GM19328 (cell line): ENCODE measurements at regions not wholly inside any gene's neighbourhood (a gene's known extent, or its start where the extent isn't known, plus 50 kb on each side); places are given as distances from the start of the nearest gene placed in this dataset.
"Not testable (repeated sequence)": the region's sequence is repeated elsewhere in the genome, so short reads cannot be mapped to it uniquely, and the experiment has no call there.

Source experiments
- ATAC-seq: cut with Tn5 transposase; IDR thresholded peaks from one replicate; pipeline ENCODE4 v1.9.1; 2021; ENCODE audit warnings: mild to moderate bottlenecking, moderate library complexity; ENCODE audit not compliant: unreplicated experiment

DNA sequence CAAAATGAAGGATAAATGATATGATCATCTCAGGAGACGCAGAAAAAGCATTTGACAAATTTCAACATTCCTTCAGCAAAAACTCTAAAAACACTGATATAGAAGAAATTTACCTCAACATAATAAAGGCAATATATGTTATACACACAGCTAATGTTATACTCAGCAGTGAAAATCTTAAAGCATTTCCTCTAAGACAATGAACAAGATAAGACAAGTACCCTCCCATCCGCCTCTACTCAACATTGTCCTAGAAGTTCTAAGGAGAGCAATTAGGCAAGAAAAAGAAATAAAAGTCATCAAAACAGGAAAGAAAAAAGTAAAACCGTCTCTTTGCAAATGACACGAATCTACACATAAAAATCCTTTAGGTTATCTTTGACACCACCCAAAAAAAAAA, 1432.8 kb downstream of the CDH11 start:
- no peak for ATAC-seq

DNA sequence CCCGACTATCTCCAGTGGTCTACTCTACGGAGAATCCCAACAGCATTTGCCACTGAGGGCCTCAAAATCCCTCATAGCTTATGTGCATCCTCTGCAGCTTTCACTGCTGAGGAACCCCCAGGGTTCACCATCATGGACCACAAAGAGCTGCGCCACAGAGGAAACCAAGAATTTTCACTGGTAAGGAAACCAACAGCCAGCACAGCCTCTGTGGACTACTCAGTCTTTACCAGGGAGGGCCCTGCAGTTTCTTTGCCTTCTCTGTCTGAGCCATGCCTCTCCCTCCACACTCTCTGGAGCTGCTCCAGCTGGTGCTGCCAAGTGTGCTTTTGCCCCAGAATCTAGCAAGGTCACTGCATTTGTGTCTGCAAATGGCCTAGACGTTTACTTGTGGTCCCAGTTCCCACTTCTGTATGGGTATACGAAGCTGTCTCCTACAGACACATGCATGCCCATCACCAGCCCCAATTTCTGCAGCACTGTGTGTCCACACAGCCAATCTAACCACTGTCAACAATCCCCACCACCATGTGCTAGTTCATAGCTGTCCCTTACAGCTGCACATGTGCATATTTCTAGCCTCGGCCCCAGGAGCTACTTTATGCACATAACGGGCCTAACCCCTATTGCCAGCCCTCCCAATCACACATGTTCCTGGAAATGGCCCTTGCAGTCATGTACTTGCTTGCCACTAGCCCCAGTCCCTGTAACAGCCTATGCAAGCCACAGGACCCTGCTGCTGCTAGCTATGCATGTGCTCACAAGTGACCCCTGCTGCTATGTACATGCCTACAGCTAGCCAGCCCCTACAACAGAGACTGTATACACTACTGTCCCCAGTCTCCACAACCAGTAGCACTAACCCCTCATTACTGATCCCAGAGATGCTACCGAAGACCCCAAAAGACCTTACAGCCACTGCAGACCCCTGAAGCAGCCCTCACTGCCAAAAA, 1437.4 kb downstream of the CDH11 start:
- ATAC-seq: no peak

DNA sequence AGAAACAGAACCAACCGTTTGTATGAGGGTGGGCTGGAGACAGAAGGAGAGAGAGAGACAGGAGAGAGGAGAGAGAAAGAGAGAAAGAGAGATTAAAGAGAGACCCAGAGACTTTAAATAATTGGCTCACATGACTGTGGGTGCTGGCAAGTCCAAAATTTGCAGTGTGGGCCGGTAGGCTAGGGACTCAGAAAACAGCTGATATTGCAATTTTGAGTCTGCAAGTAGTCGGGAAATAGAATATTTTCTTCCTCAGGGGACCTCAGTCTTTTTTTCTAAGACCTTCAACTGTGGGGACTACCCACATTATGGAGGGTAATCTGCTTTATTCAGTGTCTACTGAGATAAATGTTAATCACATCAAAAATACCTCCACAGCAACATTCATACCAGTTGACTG, 1439.0 kb downstream of the CDH11 start:
- no peak for ATAC-seq

DNA sequence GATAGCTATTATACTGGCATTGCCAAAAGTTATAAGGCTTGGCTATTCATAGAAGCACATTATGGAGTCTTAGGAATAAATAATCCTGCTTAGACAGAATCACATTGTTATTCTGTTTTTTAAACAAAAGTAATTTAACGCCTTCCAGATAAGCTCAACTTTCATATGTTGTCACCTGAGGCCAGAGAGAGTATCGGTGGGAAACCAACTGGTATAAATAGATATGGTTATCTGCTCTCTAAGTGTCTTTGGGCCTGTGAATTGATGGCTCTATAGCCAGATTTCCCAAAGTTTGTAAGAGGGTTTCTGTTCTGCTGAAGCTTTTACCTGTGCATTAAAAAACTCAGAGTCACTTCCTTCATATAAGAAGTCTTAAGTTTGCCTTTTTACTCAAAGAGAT, 1449.4 kb downstream of the CDH11 start:
- no peak for ATAC-seq

DNA sequence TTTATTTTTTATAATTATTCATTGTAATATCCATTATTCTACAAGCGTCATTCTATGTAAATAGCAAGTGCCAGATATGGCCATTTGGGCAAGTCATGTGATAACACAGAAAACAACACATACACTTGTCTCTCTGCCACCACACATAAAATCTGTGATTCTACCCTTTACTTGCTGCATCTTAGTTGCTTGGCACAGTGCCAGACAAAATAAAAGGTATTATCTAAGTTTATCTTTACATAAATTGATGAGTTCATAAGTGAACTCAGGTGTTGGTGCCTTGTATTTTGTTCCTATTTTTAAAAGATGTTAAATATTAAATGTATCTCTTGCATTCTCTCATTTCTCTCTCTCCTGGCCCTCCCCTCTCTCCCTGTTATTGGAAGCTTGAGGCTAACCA, 1458.7 kb downstream of the CDH11 start:
- ATAC-seq: no peak

DNA sequence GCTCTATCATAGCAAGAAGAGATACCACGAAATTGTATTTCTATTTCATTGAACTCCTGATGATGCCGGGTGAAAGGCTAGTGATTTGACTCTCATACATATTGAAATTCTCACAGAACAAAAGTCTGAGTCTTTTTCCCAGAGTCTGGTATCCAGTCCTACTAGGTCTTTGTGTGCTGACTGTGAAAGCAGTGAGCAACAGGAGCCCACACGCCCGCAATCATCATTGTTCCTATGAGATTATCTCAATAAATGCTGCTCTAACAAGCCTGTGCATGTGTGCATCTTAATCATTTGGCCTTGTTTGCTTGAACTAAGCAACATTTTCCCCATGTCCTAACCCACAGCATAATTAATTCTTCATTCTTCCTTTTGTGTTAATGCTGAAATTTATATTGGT, 1466.0 kb downstream of the CDH11 start:
- ATAC-seq: no peak

DNA sequence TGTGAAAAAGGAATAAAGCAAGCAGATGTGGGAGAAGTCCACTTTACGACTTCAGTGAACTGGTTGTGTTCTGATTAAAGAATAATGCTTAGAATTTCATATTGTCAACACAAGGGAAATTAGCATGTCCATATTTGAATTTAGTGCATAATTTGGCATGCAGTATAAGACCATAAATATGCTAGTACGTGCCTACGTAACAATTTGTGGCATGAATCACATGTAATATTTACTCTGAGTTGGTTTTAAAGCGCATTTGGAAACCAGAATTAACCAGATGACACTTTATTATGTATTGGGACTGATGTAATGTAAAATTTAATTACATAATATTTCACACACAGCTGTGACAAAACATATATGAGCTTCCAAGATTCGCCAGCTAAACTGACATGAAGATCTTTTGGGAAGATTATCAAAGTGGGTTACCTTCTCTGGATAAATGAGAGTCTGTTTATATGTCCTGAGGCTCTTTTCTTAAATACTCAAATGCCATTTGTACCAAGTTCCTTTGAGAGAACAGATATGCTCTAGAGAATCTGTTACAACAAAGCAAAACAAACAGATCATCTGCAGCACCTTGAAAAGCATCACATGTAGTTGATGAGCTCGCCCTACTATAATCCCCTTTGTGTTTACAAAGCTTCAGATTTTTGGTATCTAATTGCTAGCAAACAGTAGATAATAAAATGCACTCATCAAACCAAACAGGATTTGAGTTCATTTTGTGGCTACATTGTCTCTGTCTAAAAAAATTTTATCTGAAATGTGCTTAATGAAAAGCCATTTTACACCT, 1468.6 kb downstream of the CDH11 start:
- ATAC-seq: no peak

DNA sequence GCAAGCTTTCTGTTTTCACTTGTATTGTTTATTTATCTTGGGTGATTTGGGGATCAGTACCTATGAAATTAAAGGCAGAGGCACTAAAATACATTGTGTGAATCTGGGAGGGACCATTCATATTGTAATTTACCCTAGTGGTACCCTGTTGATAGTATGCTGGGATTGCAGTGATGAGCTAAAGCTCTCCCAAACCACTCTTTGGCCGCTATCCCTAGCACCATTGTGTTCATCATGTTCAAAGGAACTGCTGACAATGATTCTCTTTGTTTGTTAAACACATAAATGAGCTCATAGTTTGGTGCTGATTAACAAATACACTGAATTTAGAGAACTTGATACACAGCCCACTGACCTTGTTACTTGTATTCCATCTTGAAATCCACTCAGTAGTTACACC, 1469.8 kb downstream of the CDH11 start:
- no peak for ATAC-seq

DNA sequence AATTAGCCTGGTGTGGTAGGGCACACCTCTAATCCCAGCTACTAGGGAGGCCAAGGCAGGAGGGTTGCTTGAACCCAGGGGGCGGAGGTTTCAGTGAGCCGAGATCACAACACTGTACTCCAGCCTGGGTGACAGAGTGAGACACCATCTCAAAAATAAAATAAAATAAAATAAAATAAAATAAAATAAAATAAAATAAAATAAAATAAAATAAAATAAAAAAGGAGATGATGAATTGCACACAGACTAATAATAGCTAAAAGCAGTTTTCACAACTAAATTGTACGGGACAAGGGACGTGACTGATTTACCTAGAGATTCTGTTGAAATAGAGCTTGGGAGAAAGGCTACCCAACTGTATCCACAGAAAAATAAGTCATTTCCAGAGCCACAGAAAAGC, 1471.3 kb downstream of the CDH11 start:
- no peak for ATAC-seq

DNA sequence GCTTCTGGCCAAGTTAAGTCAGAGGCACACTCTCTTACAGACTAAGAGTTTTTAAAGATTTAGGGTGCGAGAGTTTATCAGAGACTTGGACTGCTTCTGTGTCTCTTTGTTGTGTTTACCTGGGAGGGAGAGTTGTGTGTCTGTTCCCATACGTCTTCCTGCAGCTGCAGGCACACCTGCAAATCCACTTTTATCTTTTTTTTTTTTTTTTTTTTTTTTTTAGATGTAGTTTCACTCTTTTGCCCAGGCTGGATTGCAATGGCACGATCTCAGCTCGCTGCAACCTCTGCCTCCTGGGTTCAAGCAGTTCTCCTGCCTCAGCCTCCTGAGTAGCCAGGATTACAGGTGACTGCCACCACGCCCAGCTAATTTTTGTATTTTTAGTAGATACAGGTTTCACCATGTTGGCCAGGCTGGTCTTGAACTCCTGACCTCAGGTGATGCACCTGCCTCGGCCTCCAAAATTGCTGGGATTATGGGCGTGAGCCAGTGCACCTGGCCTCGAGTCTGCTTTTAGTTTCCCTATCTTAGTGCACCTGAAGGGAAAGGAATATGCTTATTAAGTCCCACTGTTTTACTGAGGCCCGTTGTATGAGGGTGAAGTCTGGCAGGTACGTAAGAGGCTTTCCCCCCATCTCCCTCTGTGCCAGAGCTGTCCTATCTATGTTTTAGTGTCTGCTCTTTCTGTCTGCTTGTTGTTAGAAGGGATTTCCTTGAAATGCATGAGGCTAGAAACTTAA, 1488.0 kb downstream of the CDH11 start:
- ATAC-seq: not testable (repeated sequence)

DNA sequence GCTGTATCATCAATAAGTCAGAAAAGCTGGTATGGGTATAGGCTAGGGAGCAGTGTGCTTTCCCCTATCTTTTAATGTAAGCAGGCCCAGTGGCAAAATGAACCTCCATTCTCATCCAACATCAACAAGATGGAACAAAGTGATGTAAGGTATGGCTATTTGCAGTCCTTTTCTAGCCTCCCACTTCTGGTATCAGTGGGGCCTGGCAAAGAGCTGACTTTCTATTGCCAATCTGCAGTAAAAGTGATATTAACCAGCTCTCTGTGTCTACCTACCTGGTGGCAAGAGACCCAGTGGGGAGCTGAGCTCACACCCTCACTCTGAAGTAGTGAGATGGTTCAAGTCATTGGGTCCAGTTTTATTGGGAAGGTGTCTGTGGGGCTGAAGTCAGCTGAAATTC, 1492.6 kb downstream of the CDH11 start:
- ATAC-seq: no peak

DNA sequence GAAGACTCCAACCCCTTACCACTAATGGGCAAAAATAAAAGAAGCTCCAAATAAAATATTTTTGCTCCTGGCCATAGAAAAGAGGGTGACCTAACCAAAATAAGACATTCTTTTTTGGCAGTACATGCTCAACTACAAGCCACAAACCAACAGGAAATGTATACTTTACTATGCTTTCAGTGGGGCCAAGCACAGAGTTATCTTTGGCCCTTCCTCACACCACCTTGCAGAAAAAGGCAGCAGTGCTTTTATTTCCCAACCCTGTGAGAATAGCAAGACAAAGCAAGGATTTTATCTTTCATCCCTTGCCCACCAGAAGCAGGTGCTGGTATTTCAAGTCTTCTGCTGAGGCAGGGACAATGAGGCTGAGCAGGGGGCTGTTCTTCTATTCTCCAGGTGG, 1493.1 kb downstream of the CDH11 start:
- no peak for ATAC-seq

DNA sequence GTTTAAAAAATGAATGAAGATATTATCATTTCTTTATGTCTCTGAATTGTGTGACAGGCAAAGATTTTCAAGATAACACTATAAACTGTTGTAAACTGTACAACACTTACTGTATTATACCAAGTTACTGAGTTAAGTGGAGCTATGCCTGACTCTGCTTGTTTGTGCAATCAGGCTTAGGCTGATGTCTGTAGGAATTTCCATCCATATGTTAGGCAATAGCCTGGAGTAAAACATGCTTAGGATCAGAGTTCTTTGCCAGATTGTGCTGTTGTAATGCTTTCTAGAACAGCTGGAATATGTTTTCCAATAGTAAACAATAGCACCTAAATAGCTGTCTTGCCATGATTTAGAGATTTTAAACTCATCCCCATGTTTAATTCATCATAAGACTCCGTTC, 1496.7 kb downstream of the CDH11 start:
- ATAC-seq: no peak

DNA sequence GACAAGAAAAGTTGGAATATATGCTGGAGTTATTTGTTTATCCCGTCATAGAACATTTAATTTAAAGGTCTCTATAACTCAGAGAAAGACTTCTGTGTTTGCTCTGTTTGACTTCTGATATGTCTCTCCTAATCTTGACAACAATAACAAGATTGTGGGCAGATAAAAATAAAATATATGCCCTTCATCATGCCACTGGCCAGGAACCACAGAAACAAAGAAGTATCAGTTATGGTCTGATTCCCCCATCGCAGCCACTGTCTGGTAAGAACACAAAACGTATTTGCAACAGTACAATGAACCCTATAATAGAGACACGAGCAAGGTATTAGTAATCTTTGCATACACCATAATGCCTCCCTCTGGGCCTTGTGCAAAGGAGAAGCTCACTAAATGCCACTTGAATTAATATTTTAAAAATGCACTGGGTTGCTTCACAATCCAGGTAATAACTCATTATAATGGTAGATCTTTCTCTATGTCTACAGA, 1498.3 kb downstream of the CDH11 start:
- no peak for ATAC-seq

DNA sequence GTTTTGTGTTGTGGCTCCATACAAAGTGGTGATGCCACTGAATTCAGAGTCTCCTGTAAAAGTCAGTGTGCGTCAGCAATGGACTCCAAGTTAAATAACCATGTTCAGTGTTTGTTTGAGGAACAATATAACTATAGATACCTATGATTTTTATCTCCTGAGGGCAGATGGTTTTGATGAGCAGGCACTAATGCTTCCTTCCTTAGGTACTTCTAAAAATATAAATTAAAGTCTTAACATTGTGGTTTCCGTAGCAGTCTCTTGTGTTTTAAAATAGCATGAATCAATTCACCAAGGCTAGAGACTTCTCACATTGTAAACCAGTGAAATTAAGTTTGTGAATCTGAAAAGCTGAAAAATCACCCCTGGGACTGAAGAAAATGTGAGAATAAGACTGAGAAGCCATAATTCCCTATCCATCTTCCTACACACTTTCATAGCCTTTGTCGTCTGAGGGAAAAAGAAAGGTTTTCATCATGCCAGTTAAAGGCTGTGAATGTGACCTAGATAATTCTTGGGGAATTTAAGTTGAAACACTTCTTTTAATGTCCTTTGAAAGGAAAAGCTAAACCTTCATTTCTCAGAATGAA, 1502.9 kb downstream of the CDH11 start:
- no peak for ATAC-seq

DNA sequence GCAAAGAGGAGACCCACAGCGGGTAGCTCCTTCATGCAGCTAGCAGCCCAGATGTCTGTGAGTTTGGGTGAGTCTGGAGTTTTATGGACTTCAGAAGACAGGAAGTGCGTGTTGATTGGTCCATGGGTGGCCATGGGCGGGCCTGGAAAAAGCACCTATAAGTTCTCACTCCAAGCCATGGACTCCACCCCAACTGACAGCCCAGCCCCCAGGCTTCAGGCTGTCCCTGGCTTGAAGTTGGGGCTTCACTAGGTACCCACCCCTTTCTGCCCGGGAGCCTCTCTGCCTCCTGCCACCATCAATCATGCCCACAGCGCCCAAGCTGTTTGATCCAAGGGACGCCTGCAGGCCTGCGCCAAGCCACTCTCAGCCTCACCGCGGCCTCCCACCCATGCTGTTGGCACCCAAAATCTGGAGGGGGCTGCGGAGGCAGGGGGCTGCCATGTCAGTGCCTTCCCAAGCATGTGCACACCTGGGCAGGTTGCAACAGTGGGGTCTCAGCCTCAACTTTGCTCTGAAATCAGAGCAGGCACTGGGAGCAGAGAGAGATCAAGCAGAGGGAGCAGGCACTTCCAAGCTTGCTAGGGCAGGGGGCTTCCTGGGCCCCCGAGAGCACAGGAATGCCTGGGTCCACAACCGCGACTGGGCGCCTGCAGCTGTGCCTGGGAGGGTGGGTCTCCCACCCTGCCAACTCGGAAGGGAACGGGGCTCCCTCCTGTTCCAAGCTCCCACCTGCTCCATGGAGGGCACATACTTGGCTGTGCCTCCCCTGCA, 1503.7 kb downstream of the CDH11 start:
- ATAC-seq: no peak

DNA sequence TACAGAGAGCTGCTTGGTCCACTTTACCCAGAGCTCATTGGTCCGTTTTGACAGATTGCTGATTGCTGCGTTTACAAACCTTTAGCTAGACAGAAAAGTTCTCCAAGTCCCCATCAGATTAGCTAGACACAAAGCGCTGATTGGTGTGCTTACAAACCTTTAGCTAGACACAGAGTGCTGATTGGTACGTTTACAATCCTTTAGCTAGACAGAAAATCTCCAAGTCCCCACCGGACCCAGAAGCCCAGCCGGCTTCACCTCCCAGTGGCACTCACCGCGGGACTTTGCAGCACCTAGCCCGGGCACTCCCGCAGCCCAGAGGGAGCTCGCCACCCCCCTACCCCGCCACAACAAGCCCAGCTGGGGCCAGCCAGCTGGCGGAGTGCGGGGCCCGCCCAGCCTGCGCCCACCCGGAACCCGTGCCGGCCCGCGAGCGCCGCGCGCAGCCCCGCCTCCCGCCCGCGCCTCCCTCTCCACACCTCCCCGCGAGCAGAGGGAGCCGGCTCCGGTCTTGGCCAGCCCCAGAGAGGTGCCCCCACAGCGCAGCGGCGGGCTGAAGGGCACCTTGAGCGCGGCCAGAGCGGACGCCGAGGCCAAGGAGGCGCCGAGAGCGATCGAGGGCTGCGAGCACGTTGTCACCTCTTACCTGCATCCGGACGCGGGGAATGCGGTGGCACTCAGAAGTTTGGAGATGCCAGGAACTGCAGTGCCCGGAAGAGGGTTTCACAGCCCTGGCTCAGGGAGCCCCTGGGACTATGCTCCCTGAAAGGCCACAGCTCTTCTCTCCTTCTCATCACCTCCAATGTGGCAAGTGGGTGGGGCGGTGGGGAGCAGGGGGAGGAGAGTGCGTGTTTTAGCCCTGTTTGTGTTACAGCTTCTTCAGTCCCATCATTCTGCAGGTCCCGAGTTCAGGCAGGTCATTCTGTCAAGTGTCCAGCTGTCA, 1504.5 kb downstream of the CDH11 start:
- no peak for ATAC-seq

DNA sequence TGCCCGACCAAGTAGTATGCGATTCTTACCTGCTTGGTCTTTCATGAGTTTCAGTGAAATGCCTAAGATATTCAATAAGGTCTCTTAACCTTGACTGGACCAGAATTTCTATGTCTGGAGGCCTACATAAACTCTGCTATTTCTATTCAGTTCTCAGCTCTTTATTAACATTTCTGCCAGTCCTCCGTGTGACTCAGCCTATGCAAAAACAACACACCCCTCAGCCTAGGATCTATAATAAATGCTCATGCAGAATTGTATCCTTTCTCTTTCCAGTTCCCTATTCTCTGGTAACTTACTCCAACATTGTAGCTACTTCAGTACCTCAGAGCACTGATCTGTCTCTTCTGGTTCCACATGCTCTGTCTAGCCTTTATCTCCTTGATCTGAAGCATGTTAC, 1507.4 kb downstream of the CDH11 start:
- no peak for ATAC-seq

DNA sequence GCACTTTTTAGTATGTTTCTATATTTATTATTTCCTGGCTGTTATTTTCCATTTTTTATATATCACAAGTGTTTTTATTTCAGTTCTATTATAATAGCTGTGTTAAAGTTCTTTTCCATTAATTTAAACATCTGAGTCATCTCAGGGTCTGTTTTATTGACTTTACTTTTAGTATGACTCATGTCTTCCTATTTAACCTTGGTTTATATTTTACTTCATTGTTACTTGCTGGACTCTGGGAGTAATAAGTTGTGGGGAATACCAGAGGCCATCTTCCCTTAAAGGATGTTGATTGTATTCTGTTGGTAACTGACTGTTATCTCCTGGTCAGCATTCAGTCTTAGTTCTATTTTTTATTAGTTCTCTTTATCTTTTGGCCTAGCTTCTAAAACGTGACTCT, 1508.2 kb downstream of the CDH11 start:
- no peak for ATAC-seq
